Ectodermal cell (in vitro differentiated cells): ENCODE measurements at regions not wholly inside any gene's neighbourhood (a gene's known extent, or its start where the extent isn't known, plus 50 kb on each side); places are given as distances from the start of the nearest gene placed in this dataset.
"Not testable (repeated sequence)": the region's sequence is repeated elsewhere in the genome, so short reads cannot be mapped to it uniquely, and the experiment has no call there.

ENCODE experiments used
- H3K27ac ChIP-seq: 2 replicates; pipeline ENCODE4 v1.7.0; 2013; ENCODE audit warnings: mild to moderate bottlenecking, low read depth, low read length; ENCODE audit not compliant: insufficient read depth, poor library complexity, severe bottlenecking
- H3K27me3 ChIP-seq: 2 replicates; pipeline ENCODE4 v1.7.0; 2013; ENCODE audit warnings: mild to moderate bottlenecking, low read length; ENCODE audit not compliant: insufficient read depth, control insufficient read depth, poor library complexity, severe bottlenecking
- H3K36me3 ChIP-seq: one replicate; pipeline ENCODE4 v1.7.0; 2013; ENCODE audit warnings: low read length; ENCODE audit not compliant: control insufficient read depth, insufficient read depth
- H3K4me1 ChIP-seq: one replicate; pipeline ENCODE4 v1.7.0; 2013; ENCODE audit warnings: low read length; ENCODE audit not compliant: control insufficient read depth, insufficient read depth
- H3K4me3 ChIP-seq: 2 replicates; pipeline ENCODE4 v1.7.0; 2013; ENCODE audit warnings: low read depth, low read length, control low read depth; ENCODE audit not compliant: insufficient read depth
- H3K9me3 ChIP-seq: 2 replicates; pipeline ENCODE4 v1.7.0; 2013; ENCODE audit warnings: mild to moderate bottlenecking, low read length, moderate library complexity; ENCODE audit not compliant: control insufficient read depth
- WGBS, 2 experiments: methylation state at CpG; one replicate each; pipeline ENCODE4 v1.1.7; 2013; ENCODE audit warnings: missing lambda C conversion rate in 2 of 2; 5-methylcytosine and 5-hydroxymethylcytosine counted together

- H3K27ac ChIP-seq: no peak overlapping the region
- no peaks in the 10 kb centered on the region for H3K27me3 ChIP-seq
- no peaks in the 10 kb centered on the region for H3K4me1 ChIP-seq
- H3K9me3 ChIP-seq: no peaks in the 10 kb centered on the region
- no peaks in the 10 kb centered on the region for H3K36me3 ChIP-seq
- no peak overlapping the region for H3K4me3 ChIP-seq
These were observed 1339.8 kb downstream of the OLFM4 start for GRCh38 chr13:54368387-54368786.

DNA sequence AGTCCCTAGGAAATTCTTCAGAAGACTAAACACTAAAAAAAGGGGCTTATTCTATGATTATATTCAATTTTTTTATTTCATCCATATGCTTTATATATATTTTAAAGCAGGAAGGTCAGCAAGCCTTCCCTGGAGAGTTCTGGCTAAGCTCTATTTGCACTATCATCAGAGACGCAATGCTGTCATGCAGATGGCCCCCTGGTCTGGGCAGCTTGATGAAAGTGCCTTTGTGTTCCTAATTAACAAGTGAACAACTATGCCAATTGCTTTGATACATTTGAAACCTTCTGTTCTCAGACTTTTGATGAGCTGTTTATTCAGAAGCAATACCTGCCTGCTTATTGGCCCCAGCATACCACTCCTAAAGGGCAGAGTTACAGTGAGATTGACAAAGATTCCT is 1344.6 kb downstream of the OLFM4 start:
- H3K4me3 ChIP-seq: no peak overlapping the region
- H3K36me3 ChIP-seq: no peaks in the 10 kb centered on the region
- H3K27ac ChIP-seq: no peak overlapping the region
- H3K4me1 ChIP-seq: no peaks in the 10 kb centered on the region
- H3K9me3 ChIP-seq: no peaks in the 10 kb centered on the region
- WGBS, 2 experiments: 0% methylated on average over 1 of the region's 1 CpG
- H3K27me3 ChIP-seq: no peaks in the 10 kb centered on the region

GRCh38 chr13:54379461-54379860 is 1350.8 kb downstream of the OLFM4 start:
- no peaks in the 10 kb centered on the region for H3K27me3 ChIP-seq
- no peaks in the 10 kb centered on the region for H3K36me3 ChIP-seq
- H3K27ac ChIP-seq: no peak overlapping the region
- peaks cover 4% of the 10 kb centered on the region for H3K4me1 ChIP-seq
- no peak overlapping the region for H3K4me3 ChIP-seq
- WGBS, 2 experiments: 97 to 100% methylated on average over 2 of the region's 2 CpGs
- H3K9me3 ChIP-seq: no peaks in the 10 kb centered on the region

DNA sequence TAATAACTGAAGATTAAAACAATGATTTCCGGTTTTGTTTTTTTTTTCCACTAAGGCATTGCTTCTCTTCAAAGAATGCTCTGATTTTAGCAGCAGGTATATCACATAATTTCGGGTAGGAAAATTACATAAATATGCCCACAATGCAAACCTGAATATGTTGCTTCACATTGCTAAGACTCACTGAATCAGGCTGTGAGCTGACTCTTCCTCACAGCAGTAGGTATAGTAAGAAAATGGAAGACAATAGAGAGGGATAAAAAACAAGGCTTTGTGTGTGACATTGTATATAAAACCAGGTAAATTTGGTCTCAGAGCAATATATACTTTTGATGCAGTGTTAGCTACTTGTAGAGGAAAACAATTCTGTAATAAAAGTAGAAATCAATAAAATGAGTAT is 1355.0 kb downstream of the OLFM4 start:
- no peak overlapping the region for H3K27ac ChIP-seq
- H3K9me3 ChIP-seq: no peaks in the 10 kb centered on the region
- WGBS, 2 experiments: 40 to 60% methylated on average over 1 to 2 of the region's 2 CpGs
- peaks cover 4% of the 10 kb centered on the region for H3K4me1 ChIP-seq
- H3K36me3 ChIP-seq: no peaks in the 10 kb centered on the region
- no peak overlapping the region for H3K4me3 ChIP-seq
- no peaks in the 10 kb centered on the region for H3K27me3 ChIP-seq

DNA sequence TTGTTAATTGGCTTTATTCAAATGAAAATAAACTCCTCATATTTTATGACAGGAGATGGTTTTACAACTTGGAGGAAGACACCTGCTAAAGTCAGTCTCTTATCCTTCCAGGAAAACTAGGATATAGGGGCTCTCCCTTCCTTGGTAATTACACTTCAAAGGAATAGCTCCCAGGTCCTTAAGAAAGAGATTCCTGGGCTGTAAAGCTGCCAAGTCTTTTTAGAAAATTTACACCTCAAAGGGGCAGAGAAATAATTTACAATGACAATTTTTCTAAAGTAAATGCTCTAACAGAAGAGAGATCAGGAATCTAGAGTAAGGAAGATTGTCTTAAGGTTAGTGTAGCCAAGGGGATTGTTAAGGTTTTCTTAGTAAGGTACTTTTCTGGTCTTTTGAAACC is 1359.0 kb downstream of the OLFM4 start:
- H3K9me3 ChIP-seq: no peaks in the 10 kb centered on the region
- peaks cover 4% of the 10 kb centered on the region for H3K4me1 ChIP-seq
- no peak overlapping the region for H3K27ac ChIP-seq
- no peak overlapping the region for H3K4me3 ChIP-seq
- H3K27me3 ChIP-seq: no peaks in the 10 kb centered on the region
- H3K36me3 ChIP-seq: no peaks in the 10 kb centered on the region

- Histone ChIP-seq H3K4me1 (no peaks in the 10 kb centered on the region), H3K4me3 (no peak overlapping the region), H3K9me3 (no peaks in the 10 kb centered on the region), H3K27me3 (no peaks in the 10 kb centered on the region), H3K27ac (no peak overlapping the region), H3K36me3 (no peaks in the 10 kb centered on the region)
- WGBS, 2 experiments: 94 to 98% methylated on average over 2 of the region's 2 CpGs
These were observed 1362.2 kb downstream of the OLFM4 start for GRCh38 chr13:54390841-54391240.

DNA sequence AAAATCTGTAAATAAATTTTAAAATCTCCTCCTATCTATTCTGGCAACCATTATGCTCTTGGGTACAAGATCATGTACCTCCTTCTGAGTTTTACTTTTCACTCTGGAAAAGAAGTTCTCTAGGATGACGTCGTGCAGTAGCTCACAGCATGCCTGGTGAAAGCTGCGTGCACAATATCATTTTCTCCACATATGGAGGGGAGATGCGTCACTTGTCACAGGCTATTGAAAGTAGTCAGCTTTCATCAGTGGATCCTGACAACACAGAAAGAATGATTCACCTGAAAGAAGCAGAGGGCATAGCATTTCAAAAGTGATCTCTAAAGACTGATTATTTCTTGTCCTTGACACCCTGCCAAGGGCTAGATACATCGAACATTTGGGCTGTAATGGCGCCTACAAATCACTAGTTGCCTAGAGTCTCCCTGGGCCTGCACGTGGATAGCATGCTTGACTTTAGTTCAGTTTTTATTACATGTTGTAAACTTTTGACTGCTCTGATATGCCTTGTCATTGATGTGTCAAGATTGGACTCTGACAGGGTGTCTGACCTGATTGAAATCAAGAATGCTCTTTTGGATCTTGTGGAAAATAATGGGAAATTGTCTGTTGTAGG is 1365.6 kb downstream of the OLFM4 start:
- Histone ChIP-seq H3K27ac (no peak overlapping the region), H3K27me3 (no peaks in the 10 kb centered on the region), H3K36me3 (no peaks in the 10 kb centered on the region), H3K9me3 (no peaks in the 10 kb centered on the region), H3K4me3 (no peak overlapping the region), H3K4me1 (no peaks in the 10 kb centered on the region)
- WGBS, 2 experiments: 77 to 81% methylated on average over 7 of the region's 7 CpGs

GRCh38 chr13:54394908-54395307 is 1366.3 kb downstream of the OLFM4 start:
- H3K4me1 ChIP-seq: no peaks in the 10 kb centered on the region
- 96 to 97% methylated on average over 5 to 6 of the region's 6 CpGs for WGBS, 2 experiments
- no peak overlapping the region for H3K4me3 ChIP-seq
- no peaks in the 10 kb centered on the region for H3K9me3 ChIP-seq
- no peaks in the 10 kb centered on the region for H3K36me3 ChIP-seq
- no peak overlapping the region for H3K27ac ChIP-seq
- no peaks in the 10 kb centered on the region for H3K27me3 ChIP-seq

- Histone ChIP-seq H3K9me3 (no peaks in the 10 kb centered on the region), H3K4me1 (no peaks in the 10 kb centered on the region), H3K4me3 (no peak overlapping the region), H3K27me3 (no peaks in the 10 kb centered on the region), H3K36me3 (no peaks in the 10 kb centered on the region), H3K27ac (no peak overlapping the region)
- WGBS, 2 experiments: 56 to 57% methylated on average over 1 of the region's 1 CpG
These were observed 1373.9 kb downstream of the OLFM4 start for GRCh38 chr13:54402495-54402894.

GRCh38 chr13:54415753-54416366 is 1387.2 kb downstream of the OLFM4 start:
- Histone ChIP-seq H3K4me3 (no peak overlapping the region), H3K27ac (no peak overlapping the region), H3K9me3 (no peaks in the 10 kb centered on the region), H3K4me1 (no peaks in the 10 kb centered on the region), H3K27me3 (no peaks in the 10 kb centered on the region), H3K36me3 (no peaks in the 10 kb centered on the region)
- 90 to 93% methylated on average over 6 of the region's 6 CpGs for WGBS, 2 experiments

DNA sequence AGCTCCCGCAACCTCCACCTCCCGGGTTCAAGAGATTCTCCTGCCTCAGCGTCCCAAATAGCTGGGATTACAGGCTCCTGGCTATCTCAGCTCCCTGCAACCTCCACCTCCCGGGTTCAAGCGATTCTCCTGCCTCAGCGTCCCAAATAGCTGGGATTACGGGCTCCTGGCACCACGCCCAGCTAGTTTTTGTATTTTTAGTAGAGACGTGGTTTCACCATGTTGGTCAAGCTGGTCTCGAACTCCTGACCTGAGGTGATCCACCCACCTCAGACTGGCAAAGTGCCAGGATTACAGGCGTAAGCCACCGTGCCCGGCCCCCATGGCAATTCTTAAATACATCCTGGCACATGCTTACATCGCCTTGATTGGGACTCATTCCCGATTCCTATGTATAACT is 1394.3 kb downstream of the OLFM4 start:
- not testable (repeated sequence) for H3K27ac ChIP-seq, H3K36me3 ChIP-seq, H3K4me1 ChIP-seq, H3K9me3 ChIP-seq, H3K27me3 ChIP-seq, H3K4me3 ChIP-seq
- 90 to 94% methylated on average over 14 of the region's 15 CpGs for WGBS, 2 experiments
